Peyer's patch (tissue), 4 donors: ENCODE measurements at regions not wholly inside any gene's neighbourhood (a gene's known extent, or its start where the extent isn't known, plus 50 kb on each side); places are given as distances from the start of the nearest gene placed in this dataset.

Source experiments
- DNase-seq, 3 donors: peaks; one replicate each; pipeline ENCODE4 v3.0.0-alpha.2; 2017 to 2019
- H3K27ac ChIP-seq, 4 donors: fragments of 200-600 bp; sonication (generic); one replicate each; pipeline ENCODE4 v1.5.1; 2016 to 2019
- H3K27me3 ChIP-seq, 2 donors: fragments of 200-600 bp; sonication (generic); one replicate each; pipeline ENCODE4 v1.5.1; 2019
- H3K36me3 ChIP-seq, 3 donors: fragments of 200-600 bp; sonication (generic); one replicate each; pipeline ENCODE4 v1.5.1; 2016 to 2019
- H3K4me1 ChIP-seq, 4 donors: fragments of 200-600 bp; sonication (generic); one replicate each; pipeline ENCODE4 v1.5.1; 2016 to 2019
- H3K4me3 ChIP-seq, 4 donors: fragments of 200-600 bp; sonication (generic); 1 replicate in 3 of 4; 2 replicates in 1 of 4; pipeline ENCODE4 v1.5.1; 2016 to 2019; ENCODE audit warnings: mild to moderate bottlenecking in 1 of 4
- H3K9me3 ChIP-seq, 4 donors: fragments of 200-600 bp; sonication (generic); one replicate each; pipeline ENCODE4 v1.5.1; 2016 to 2019; ENCODE audit warnings: mild to moderate bottlenecking in 1 of 4
- CTCF ChIP-seq, 6 experiments: fragments of 450-650 bp in 4 of 6; fragments of 200-600 bp in 2 of 6; sonication (generic) in 1 of 6; IDR thresholded peaks; one replicate each; pipeline ENCODE4 v1.5.1; 2017 to 2019; ENCODE audit warnings: antibody characterized with exemption in 6 of 6, mild to moderate bottlenecking in 3 of 6, moderate library complexity in 1 of 6
- POLR2A ChIP-seq, 2 donors: fragments of 450-650 bp; IDR thresholded peaks; one replicate each; pipeline ENCODE4 v1.5.1; 2017; ENCODE audit warnings: antibody characterized with exemption in 2 of 2, mild to moderate bottlenecking in 2 of 2, moderate library complexity in 2 of 2

DNA sequence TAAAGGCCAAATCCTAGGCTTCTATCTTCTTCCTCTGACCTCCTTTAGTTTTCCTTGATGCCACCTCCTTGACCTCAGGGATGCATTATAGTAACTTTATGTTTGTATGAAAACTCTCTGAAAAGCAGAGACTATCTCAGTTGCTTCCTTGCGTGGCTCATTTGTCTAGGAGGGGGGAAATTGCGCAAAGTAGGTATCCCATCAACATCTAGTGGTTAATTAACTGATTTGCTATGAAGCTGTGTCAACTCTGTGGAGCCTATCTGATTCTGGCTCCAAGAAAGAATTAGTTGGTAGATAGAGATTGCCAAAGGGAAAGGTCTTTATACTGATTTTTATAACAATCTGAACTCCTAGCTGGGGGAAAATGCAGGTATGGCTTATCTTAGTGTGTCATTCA is 82.1 kb upstream of the FRY start:
- peaks cover 0 to 11% (median 0%) of the 10 kb centered on the region in 4 donors for H3K4me1 ChIP-seq
- no peaks in the 10 kb centered on the region for H3K27me3 ChIP-seq
- H3K4me3 ChIP-seq = no peak overlapping the region
- no peaks in the 10 kb centered on the region for H3K36me3 ChIP-seq
- no peak for DNase-seq
- no peak overlapping the region for H3K27ac ChIP-seq
- TF ChIP-seq POLR2A (IDR thresholded peaks at IDR 0.05) = no peak
- no peak for TF ChIP-seq CTCF (IDR thresholded peaks at IDR 0.05)
- no peaks in the 10 kb centered on the region for H3K9me3 ChIP-seq

DNA sequence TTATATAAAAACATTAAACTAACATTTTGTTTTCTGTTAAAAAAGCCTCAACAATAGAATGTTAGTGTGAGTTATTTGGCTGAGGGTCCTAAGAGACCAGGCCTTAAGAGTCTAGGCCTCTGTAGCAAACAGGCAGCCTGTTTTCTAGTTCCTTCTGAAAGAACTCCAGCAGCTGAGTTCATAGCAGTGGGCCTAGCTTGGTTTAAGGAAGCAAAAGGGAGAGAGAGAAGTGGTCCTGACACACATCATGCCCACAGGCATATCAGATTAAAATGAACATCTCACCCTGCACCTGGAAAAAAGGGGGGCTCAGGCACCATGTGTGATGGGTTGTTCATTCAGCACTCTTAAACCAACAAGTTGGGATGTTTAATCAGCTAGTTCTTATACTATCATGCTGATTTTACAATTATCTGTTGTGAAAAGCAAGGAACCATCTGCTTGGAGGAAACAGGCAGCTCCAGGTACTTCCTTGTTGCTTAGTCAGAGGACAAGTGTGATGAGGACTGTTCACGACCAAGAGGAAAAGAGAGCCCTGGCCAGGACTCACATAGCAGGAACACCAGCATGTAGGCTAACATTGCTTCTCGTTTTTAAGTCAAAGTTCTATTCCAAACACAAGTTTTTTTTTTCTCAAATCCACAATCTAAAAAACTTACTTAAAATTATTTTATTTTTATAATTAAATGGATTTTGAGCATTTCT is 81.3 kb upstream of the FRY start:
- Histone ChIP-seq H3K4me1 (peaks cover 0 to 7% (median 0%) of the 10 kb centered on the region in 4 donors), H3K27ac (peak overlapping the region in 1 of 4 donors; percentile 3), H3K4me3 (no peak overlapping the region), H3K36me3 (no peaks in the 10 kb centered on the region), H3K27me3 (no peaks in the 10 kb centered on the region), H3K9me3 (no peaks in the 10 kb centered on the region)
- no peak for DNase-seq
- TF ChIP-seq CTCF (IDR thresholded peaks at IDR 0.05) (no peak), POLR2A (IDR thresholded peaks at IDR 0.05) (no peak)

DNA sequence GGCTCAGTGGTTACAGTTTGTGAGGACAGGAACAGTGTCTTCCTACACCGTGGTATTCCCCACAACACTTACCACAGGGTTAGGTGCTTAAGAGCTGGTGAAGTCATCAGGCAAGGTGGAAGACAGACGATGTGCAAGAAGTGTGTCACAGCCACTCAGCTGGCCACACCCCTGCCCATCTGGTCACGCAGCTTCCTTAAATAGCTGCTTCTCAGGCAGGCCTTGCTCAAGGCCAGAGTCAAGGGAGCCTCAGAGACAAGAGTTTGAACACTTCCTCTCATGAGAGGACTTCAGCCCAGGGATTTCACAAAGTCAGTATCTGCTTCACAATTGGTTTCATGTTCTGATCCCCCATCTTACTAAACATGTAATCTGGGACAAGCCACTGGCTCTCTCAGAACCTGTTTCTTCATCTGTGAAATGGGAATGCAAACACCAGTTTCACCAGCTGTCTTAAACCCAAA is 80.3 kb upstream of the FRY start:
- H3K36me3 ChIP-seq = no peaks in the 10 kb centered on the region
- H3K9me3 ChIP-seq = no peaks in the 10 kb centered on the region
- H3K27me3 ChIP-seq = no peaks in the 10 kb centered on the region
- H3K27ac ChIP-seq = peak overlapping the region in 2 of 4 donors; percentile 4 to 33
- no peak overlapping the region for H3K4me3 ChIP-seq
- DNase-seq = peak; percentile 27 to 89 (median 57)
- peaks cover 0 to 6% (median 0%) of the 10 kb centered on the region in 4 donors for H3K4me1 ChIP-seq
- no peak for TF ChIP-seq POLR2A (IDR thresholded peaks at IDR 0.05)

GRCh38 chr13:31952641-31953380 is 78.8 kb upstream of the FRY start:
- TF ChIP-seq POLR2A (IDR thresholded peaks at IDR 0.05) = no peak
- TF ChIP-seq CTCF (IDR thresholded peaks at IDR 0.05) = no peak
- Histone ChIP-seq H3K9me3 (no peaks in the 10 kb centered on the region), H3K27me3 (no peaks in the 10 kb centered on the region), H3K27ac (no peak overlapping the region), H3K36me3 (no peaks in the 10 kb centered on the region), H3K4me1 (peaks cover 0 to 6% (median 0%) of the 10 kb centered on the region in 4 donors), H3K4me3 (no peak overlapping the region)
- no peak for DNase-seq

- Histone ChIP-seq H3K9me3 (no peaks in the 10 kb centered on the region), H3K36me3 (no peaks in the 10 kb centered on the region), H3K27ac (no peak overlapping the region), H3K4me3 (no peak overlapping the region), H3K4me1 (peaks cover 0 to 6% (median 0%) of the 10 kb centered on the region in 4 donors), H3K27me3 (no peaks in the 10 kb centered on the region)
- DNase-seq = no peak
- TF ChIP-seq CTCF (IDR thresholded peaks at IDR 0.05) (no peak), POLR2A (IDR thresholded peaks at IDR 0.05) (no peak)
Observed at GRCh38 chr13:31955101-31955500, 76.5 kb upstream of the FRY start.

- no peak for DNase-seq
- TF ChIP-seq CTCF (IDR thresholded peaks at IDR 0.05) = no peak
- no peak for TF ChIP-seq POLR2A (IDR thresholded peaks at IDR 0.05)
- H3K27me3 ChIP-seq = no peaks in the 10 kb centered on the region
- H3K4me1 ChIP-seq = peaks cover 0 to 6% (median 0%) of the 10 kb centered on the region in 4 donors
- no peaks in the 10 kb centered on the region for H3K36me3 ChIP-seq
- H3K27ac ChIP-seq = no peak overlapping the region
- H3K4me3 ChIP-seq = no peak overlapping the region
- H3K9me3 ChIP-seq = no peaks in the 10 kb centered on the region
Observed at GRCh38 chr13:31955741-31956140, 75.8 kb upstream of the FRY start.
